Activated naive CD4-positive, alpha-beta T cell treated with anti-CD3 and anti-CD28 coated beads, Interleukin-2, amount 50 U/mL, for 72 hours (primary cell): ENCODE measurements at regions not wholly inside any gene's neighbourhood (a gene's known extent, or its start where the extent isn't known, plus 50 kb on each side); places are given as distances from the start of the nearest gene placed in this dataset.

Experiments used
- ATAC-seq, 2 donors: fragments of 150-1000 bp; cut with Tn5 transposase; 2 replicates each; pipeline ENCODE4 v1.10.0; 2021; ENCODE audit warnings: mild to moderate bottlenecking in 2 of 2, moderate library complexity in 2 of 2
- DNase-seq, 2 donors: peaks; one replicate each; pipeline ENCODE4 v3.0.0; 2021 to 2022; ENCODE audit warnings: low spot score in 2 of 2
- H3K27ac Mint-ChIP-seq, 2 donors: one replicate each; pipeline ENCODE4 v1.8.0; 2022; ENCODE audit warnings: mild to moderate bottlenecking in 2 of 2, mixed read lengths in 2 of 2
- H3K36me3 Mint-ChIP-seq, 2 donors: one replicate each; pipeline ENCODE4 v1.8.0; 2022; ENCODE audit warnings: mixed read lengths in 2 of 2
- H3K9me3 Mint-ChIP-seq, 2 donors: one replicate each; pipeline ENCODE4 v1.8.0; 2022; ENCODE audit warnings: mixed read lengths in 2 of 2

DNA sequence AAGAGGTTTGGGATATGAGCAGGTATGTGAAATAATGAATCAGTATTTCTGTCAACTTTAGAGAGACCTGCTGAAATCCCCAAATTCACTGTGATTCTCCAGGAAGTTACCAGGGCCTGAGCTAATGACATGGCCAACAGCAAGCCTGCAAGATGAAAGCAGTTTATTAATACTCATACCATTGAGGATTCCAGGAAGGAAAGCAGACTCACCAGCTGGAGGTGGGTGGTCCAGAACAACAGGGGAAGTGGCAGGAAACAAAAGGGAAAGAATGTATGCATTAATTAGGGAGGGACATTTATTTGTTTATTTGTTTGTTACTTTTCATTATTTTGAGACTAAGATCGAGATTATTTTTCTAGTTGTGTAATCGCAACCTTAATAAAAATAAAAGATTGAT lies 196.6 kb upstream of the AGA start:
- ATAC-seq = no peak
- DNase-seq = no peak
- no peaks in the 10 kb centered on the region for H3K36me3 Mint-ChIP-seq

DNA sequence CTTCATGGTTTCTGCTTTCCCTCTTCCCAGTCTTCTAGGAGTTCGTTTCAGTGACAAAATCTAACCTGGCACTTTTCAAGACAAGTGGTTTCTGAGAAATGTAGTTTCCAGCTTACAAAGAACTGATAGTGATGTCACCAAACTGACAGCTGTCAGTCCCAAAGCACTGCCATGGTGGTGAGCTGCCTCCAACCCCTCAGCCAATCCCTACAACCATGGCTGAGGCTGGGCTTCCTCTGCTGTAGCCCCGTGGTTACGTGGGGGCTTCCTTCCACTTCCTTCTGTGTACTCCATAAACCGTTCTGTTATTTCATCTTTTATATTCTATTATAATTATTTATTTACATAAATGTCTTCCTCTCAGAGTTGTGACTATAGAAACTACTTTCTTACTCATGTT lies 198.6 kb upstream of the AGA start:
- H3K27ac Mint-ChIP-seq = no peak overlapping the region
- peaks cover 0 to 4% of the 10 kb centered on the region in 2 donors for H3K9me3 Mint-ChIP-seq
- DNase-seq = no peak
- ATAC-seq = no peak
- H3K36me3 Mint-ChIP-seq = no peaks in the 10 kb centered on the region

More for the DNA sequence above, 196.6 kb upstream of the AGA start:
- H3K9me3 Mint-ChIP-seq = peaks cover 0 to 4% of the 10 kb centered on the region in 2 donors
- no peak overlapping the region for H3K27ac Mint-ChIP-seq

DNA sequence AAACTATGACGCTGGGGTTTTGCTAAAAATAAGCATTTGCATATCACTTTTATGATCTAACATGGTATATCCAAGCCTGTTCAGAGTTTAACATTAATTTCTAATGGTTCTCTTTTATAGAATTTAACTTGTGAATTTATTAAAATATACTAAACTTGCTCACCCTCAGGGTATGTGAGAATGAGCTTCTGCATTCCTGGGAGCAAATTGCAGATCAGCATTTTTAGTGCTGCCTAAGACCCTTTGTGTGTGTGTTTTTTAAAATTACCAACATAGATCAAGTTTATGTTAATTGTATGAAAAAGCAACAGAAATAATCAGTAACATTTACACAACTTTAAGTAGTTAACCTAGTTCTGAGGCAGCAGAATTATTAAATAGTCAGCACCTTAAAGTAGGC lies 218.0 kb upstream of the AGA start:
- Mint-ChIP-seq H3K27ac (no peak overlapping the region), H3K36me3 (peaks cover 0 to 24% of the 10 kb centered on the region in 2 donors), H3K9me3 (peaks cover 12 to 24% of the 10 kb centered on the region in 2 donors)
- DNase-seq (no peak), ATAC-seq (no peak)

DNA sequence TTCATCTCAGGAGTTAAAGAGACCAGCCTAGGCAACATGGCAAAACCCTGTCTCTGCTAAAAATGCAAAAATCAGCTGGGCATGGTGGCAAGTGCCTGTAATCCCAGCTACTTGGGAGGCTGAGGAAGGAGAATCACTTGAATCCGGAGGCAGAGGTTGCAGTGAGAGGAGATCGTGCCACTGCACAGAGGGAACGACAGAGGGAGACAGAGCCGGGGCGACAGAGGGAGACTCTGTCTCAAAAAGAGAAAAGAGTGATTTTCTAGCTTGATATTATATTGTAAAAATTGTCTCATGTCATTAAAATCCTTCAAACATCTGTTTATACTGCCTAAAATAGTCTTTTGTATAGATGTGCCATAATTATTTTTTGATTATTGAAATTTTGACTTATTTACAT lies 225.4 kb upstream of the AGA start:
- Mint-ChIP-seq H3K27ac (no peak overlapping the region), H3K9me3 (no peaks in the 10 kb centered on the region), H3K36me3 (peaks cover 0 to 2% of the 10 kb centered on the region in 2 donors)
- ATAC-seq (no peak), DNase-seq (no peak)

DNA sequence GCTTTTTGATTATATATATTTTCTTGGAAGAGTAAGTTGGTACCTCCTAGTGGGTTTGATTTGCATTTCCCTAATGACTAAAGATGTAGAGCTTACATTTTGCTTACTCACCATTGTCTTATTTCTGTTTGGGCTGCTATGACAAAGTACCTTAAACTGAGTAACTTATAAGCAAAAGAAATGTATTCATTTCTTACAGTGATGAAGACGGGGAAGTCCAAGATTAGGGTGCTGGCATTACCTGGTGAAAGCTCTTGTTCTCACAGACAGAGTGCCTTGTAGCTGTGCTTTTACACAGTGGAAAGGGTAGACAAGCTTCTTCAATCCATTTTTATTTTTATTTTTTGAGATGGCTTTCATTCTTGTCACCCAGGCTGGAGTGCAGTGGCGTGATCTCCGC lies 229.2 kb upstream of the AGA start:
- Mint-ChIP-seq H3K27ac (no peak overlapping the region), H3K9me3 (no peaks in the 10 kb centered on the region), H3K36me3 (no peaks in the 10 kb centered on the region)
- ATAC-seq (peak in 1 of 2 donors; percentile 52), DNase-seq (no peak)

DNA sequence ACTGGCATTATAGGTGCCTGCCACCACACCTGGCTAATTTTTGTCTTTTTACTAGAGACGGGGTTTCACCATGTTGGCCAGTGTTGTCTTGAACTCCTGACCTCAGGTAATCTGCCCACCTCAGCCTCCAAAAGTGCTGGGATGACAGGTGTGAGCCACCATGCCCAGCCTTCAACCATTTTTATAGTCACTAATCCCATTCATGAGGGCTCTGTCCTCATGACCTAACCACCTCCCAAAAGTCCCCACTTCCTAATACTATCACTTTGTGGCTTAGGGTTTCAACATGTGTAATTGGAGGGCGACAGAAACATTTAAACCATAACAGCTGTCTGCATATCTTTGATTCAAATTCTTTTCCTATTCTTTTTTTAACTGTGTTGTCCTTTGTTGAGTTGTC lies 229.6 kb upstream of the AGA start:
- no peak for ATAC-seq
- no peak overlapping the region for H3K27ac Mint-ChIP-seq
- DNase-seq = no peak
- H3K36me3 Mint-ChIP-seq = no peaks in the 10 kb centered on the region
- no peaks in the 10 kb centered on the region for H3K9me3 Mint-ChIP-seq

DNA sequence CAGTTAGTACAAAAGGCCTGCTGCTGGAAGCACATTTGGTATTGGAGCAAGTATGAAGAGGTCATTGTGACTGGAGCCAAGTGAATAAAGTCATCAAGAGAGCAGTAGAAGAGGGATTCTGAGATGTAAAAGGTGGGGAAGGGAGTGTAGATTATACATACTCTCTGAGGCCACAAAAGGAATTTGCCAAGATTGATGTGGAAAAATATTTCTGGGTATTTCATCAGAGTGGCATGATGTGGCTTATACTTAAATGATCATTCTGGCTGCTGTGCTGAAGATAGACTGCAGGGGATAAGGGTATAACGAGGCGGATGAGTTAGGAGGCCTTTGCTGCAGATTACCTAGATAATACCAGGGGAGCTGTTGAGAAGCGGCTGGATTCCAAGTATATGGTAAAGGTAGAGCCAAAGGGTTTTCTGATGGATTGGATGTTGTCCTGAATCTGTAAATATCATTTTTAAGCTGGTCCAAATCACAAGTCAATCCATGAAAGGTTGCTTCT lies 231.8 kb upstream of the AGA start:
- DNase-seq = no peak
- ATAC-seq = no peak
- Mint-ChIP-seq H3K27ac (no peak overlapping the region), H3K9me3 (no peaks in the 10 kb centered on the region), H3K36me3 (no peaks in the 10 kb centered on the region)

DNA sequence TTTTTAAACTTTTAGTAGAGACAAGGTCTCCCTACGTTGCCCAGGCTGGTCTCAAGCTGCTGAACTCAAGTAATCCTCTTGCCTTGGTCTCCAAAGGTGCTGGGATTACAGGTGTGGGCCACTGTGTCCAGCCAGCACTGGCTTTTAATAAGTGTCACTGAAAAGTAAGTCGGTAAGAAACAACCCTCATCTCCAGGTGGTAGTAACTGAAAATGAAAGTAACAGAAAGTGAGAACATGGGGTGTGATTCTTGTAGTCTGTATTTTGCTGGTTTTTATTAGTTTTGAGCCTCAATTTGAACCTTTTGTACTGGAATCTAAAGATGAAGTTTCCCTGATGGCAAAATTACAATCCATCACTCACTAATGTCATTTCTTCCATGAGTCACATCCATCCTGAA lies 238.1 kb upstream of the AGA start:
- DNase-seq = no peak
- no peak overlapping the region for H3K27ac Mint-ChIP-seq
- no peaks in the 10 kb centered on the region for H3K36me3 Mint-ChIP-seq
- H3K9me3 Mint-ChIP-seq = no peaks in the 10 kb centered on the region
- no peak for ATAC-seq

DNA sequence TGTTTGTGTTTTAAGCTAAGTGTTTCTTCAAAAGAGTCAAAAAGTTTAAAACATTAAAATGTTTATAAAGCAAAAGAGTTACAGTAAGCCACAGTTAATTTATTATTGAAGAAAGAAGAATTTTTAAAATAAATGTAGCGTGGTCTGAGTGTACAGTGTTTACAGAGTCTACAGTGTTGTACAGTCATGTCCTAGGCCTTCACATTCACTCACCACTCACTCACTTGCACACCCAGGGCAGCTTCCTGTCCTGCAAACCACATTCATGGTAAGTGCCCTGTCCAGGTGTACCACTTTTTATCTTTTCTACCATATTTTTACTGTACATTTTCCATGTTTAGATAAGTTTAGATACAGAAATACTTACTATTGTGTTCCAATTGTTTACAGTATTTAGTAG lies 239.7 kb upstream of the AGA start:
- no peak for ATAC-seq
- no peaks in the 10 kb centered on the region for H3K9me3 Mint-ChIP-seq
- no peak for DNase-seq
- H3K27ac Mint-ChIP-seq = no peak overlapping the region
- no peaks in the 10 kb centered on the region for H3K36me3 Mint-ChIP-seq

DNA sequence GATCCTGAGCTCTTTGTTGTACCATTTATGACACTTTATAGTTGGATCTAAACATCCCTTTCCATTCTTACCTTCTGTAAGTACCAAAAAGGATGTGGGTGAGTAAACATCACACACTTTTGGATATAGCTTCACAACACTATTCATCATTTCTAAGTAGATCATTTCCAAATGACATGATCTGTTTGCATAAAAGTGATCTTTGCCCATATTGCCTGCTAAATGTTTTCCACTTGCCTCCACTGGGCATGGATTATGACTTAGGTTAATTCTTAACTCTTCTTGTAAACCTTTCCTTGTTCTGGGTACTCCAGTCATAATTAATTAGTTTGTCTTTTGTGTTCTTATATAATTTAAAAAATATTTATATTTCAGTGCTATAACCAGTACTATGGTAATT lies 244.9 kb upstream of the AGA start:
- DNase-seq = no peak
- no peak overlapping the region for H3K27ac Mint-ChIP-seq
- H3K36me3 Mint-ChIP-seq = no peaks in the 10 kb centered on the region
- no peak for ATAC-seq
- H3K9me3 Mint-ChIP-seq = no peaks in the 10 kb centered on the region

DNA sequence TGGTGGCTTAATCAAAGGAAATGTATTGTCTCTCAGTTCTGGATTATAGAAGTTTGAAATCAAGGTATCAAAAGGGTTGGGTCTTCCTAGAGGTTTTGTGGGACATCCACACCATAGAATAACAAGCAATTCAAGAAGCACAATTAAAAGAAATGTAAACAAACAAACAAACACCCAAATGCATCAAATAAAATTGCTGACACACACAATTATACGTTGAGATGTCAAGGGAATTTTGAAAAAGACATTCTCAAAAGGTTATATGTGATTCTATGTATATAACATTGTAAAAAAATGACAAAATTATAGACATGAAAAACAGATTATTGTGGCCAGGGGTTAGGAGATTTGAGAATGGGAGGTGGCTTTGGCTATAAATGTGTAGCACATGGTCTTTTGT lies 250.7 kb upstream of the AGA start:
- Mint-ChIP-seq H3K36me3 (no peaks in the 10 kb centered on the region), H3K9me3 (no peaks in the 10 kb centered on the region), H3K27ac (no peak overlapping the region)
- ATAC-seq = no peak
- no peak for DNase-seq

DNA sequence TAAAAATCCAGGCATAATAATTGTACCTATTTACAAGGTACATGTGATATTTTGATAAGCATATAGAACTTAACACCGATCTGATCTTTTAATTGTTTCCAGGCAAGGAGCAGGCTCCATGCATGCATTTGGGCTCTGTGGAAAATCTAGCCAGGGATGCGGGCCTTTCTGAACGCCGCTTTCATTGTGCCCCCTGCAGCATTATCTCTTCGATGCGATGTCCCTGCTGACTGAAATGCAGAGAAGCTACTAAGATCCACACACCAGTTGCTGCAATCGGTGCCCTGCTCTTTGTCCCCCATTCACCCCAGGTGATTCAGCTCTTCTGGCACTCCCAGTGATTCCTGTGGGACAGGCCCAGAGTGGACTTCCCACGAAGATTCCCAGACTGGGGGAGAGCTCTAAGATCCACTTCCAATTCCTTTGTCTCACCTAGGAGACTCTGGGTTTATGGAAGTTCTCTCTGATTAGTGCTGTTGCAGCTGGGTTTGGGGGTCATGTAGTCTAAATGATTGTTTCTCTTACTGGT lies 254.3 kb upstream of the AGA start:
- ATAC-seq = no peak
- Mint-ChIP-seq H3K36me3 (no peaks in the 10 kb centered on the region), H3K27ac (no peak overlapping the region), H3K9me3 (no peaks in the 10 kb centered on the region)
- no peak for DNase-seq

DNA sequence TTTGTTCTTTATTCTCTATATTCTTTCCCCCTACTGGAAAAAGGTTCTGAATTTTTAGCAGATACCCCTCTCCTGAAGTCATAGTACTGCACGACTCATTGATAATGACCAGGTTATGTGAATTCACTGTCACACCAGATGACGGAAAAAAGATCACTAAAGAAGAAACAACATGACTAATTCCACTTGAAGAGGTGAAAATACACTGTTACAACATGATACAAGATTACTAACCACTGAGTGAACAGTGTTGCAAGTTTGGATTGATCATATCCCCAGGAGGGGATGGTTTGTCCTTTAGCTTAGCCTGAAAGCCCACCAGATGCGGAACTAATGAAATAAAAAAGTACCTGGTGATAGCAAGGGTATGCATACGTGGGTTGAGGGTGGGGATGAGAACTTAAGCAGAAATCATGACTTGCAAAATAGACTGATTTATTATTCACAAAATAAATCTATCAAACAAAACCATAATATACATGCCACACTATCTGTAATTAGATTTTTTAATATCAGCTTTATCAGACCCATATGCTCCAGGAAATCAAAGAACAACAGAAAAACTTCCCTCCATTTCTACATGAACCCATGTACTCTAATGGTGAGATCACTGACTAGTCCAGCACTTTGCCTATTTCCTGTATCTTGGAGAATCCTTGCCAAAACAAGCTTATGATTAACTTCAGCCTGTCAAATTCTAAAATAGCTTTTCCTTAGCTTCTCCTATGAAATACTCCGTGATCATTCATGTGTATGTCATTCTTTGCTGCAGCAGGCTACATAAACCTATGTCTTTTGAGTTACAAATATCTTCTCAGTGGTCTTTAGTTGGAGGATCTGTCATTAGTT lies 257.4 kb upstream of the AGA start:
- Mint-ChIP-seq H3K36me3 (no peaks in the 10 kb centered on the region), H3K9me3 (no peaks in the 10 kb centered on the region), H3K27ac (no peak overlapping the region)
- no peak for DNase-seq
- no peak for ATAC-seq

DNA sequence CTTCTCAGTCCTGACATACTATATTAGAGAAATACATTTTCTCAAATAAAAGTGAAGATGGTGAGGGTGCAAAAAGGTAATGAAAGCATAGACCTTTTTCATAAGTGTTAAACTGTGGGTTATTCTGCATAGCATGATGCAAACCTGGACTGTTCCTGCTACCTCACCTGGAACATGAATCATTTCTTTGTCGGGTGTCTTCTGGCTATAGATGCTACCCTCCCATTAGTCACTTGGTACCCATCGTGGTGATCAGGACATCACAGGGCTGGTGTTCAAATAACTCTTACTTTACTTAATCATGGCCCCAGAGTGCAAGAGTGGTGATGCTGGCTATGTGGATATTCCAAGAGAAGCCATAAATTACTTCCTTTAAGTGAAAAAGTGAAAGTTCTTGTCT lies 264.7 kb upstream of the AGA start:
- Mint-ChIP-seq H3K9me3 (no peaks in the 10 kb centered on the region), H3K27ac (no peak overlapping the region), H3K36me3 (no peaks in the 10 kb centered on the region)
- DNase-seq (no peak), ATAC-seq (no peak)

DNA sequence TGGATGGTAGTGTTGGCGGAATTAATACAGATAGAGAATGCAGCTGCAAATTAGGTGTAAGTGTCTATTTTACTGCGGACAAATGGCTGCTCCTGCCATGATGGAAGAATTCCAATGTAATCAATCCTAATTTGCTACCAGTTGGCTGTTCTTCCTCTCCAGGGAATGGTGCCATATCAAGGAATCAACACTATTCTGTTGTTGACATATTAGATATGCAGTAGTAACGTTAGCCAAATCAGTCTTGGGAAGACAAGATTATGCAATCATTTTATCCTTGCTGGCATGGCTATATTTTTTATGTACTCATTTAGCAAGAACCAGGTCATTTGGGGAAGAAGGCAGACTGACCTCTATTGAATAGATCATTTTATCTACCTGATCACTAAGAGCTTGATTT lies 271.2 kb upstream of the AGA start:
- DNase-seq (no peak), ATAC-seq (no peak)
- Mint-ChIP-seq H3K9me3 (no peaks in the 10 kb centered on the region), H3K36me3 (no peaks in the 10 kb centered on the region), H3K27ac (no peak overlapping the region)

DNA sequence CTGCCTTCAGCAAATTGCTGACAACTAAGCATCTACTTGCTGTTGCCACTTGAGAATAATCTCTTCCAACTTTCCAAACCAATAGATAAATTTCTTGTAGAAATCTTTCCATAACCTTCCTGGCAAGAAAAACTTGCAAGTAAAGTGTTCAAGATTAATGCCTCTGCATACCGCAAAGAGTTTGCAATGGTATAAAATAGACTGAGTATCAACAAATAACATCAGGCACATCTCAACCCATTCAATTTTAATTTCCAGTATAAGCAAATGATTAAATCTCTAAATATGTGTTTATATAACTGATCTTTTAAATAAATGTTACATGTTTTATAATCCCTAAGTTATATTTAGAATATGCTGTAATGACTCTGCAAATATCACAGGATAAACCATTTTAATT lies 275.2 kb upstream of the AGA start:
- no peak for DNase-seq
- ATAC-seq = no peak
- Mint-ChIP-seq H3K9me3 (no peaks in the 10 kb centered on the region), H3K36me3 (no peaks in the 10 kb centered on the region), H3K27ac (no peak overlapping the region)

DNA sequence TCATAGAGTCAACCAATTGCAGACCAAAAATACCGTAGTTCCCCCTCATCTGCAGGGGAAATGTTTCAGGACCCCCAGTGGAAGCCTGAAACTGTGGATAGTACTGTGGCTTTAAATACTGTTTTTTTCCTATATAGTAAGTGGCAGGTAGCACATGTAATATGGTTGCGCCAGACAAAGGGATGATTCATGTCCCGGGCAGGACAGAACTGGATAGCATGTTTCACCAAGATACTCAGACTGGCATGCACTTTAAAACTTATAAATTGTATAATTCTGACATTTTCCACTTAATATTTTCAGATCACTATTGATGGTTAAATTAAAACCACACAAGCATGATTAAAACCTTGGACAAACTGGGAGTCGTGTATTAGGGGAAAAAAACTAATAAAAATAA lies 276.3 kb upstream of the AGA start:
- no peak for DNase-seq
- ATAC-seq = no peak
- H3K27ac Mint-ChIP-seq = no peak overlapping the region
- H3K36me3 Mint-ChIP-seq = no peaks in the 10 kb centered on the region
- H3K9me3 Mint-ChIP-seq = no peaks in the 10 kb centered on the region

DNA sequence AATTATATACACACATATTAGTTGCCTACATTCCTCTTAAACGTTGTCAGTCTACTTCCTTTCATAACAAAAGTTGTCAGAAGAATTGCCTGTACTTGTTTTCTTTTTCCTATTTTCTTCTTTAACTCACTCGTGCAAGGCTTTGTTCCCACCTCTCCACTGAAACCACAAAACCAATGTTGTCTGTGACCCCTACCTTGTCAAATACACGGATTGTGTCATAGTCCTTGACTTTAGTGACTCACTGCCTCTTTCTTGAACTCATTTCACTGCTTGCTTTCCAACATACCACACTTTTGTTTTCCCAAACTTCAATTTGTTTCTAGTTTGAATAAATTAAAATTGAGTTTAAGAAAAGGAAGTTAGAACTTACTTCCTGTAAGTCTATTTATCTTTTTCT lies 283.9 kb upstream of the AGA start:
- no peak for ATAC-seq
- no peaks in the 10 kb centered on the region for H3K9me3 Mint-ChIP-seq

More for the DNA sequence above, 283.9 kb upstream of the AGA start:
- no peak for DNase-seq
- Mint-ChIP-seq H3K36me3 (no peaks in the 10 kb centered on the region), H3K27ac (no peak overlapping the region)
